ENCODE measurements at regions not wholly inside any gene's neighbourhood (a gene's known extent, or its start where the extent isn't known, plus 50 kb on each side); places are given as distances from the start of the nearest gene placed in this dataset.

DNA sequence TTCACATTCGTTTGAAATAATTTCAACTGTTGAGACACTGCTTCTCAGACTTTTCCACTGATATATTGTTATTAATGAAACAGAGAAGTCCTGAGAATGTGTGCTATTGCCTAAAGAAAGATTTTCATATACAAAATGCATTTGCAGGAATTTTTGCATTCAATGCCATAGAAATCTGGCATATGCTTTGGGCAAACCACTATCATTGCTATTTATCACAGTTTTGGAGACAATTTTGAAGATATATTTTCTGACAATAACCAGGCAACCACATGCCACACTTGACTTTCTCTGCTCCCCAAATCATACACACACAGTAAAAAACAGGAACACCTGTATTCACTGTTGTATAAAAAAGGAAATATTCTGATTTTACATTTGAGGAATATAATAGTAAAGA, 1303.7 kb upstream of the IGFBP7 start:
- TF ChIP-seq EZH2phosphoT487 (IDR thresholded peaks at IDR 0.05; ENCODE audit: borderline replicate concordance, low read depth, low read length), result no peak
- TF ChIP-seq, protein P1, sequence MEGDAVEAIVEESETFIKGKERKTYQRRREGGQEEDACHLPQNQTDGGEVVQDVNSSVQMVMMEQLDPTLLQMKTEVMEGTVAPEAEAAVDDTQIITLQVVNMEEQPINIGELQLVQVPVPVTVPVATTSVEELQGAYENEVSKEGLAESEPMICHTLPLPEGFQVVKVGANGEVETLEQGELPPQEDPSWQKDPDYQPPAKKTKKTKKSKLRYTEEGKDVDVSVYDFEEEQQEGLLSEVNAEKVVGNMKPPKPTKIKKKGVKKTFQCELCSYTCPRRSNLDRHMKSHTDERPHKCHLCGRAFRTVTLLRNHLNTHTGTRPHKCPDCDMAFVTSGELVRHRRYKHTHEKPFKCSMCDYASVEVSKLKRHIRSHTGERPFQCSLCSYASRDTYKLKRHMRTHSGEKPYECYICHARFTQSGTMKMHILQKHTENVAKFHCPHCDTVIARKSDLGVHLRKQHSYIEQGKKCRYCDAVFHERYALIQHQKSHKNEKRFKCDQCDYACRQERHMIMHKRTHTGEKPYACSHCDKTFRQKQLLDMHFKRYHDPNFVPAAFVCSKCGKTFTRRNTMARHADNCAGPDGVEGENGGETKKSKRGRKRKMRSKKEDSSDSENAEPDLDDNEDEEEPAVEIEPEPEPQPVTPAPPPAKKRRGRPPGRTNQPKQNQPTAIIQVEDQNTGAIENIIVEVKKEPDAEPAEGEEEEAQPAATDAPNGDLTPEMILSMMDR (conservative IDR thresholded peaks at IDR 0.05; ENCODE audit: low read length), result no peak
- POLR2A ChIA-PET, result no interaction called here
- Histone ChIP-seq H3K27ac (ENCODE audit: low read depth, low read length, poor library complexity, severe bottlenecking) (no peak overlapping the region), H4K20me1 (ENCODE audit: insufficient read depth, low read length) (no peaks in the 10 kb centered on the region), H3K4me2 (ENCODE audit: low read length) (no peak overlapping the region), H3K4me1 (ENCODE audit: insufficient read depth, low read length, poor library complexity, severe bottlenecking) (no peaks in the 10 kb centered on the region), H3K36me3 (ENCODE audit: insufficient read depth, low read length) (no peaks in the 10 kb centered on the region), H3K4me3 (ENCODE audit: low read depth, low read length, poor library complexity, severe bottlenecking) (no peak overlapping the region), H3K9me3 (ENCODE audit: low read length) (no peaks in the 10 kb centered on the region), H3K79me2 (ENCODE audit: insufficient read depth, low read depth, low read length) (no peaks in the 10 kb centered on the region), H3K9me2 (ENCODE audit: insufficient read depth, low read length) (no peaks in the 10 kb centered on the region), H2AFZ (ENCODE audit: low read length) (no peak overlapping the region)
- no peak for DNase-seq (ENCODE audit: low spot score)
- CTCF ChIA-PET (ENCODE audit: unreplicated experiment), result no interaction called here
- intact Hi-C loops (cut with micrococcal nuclease; ENCODE audit: unreplicated experiment), result no loop called here
- no TSS peak for BruUV-seq (replicated peaks)

DNA sequence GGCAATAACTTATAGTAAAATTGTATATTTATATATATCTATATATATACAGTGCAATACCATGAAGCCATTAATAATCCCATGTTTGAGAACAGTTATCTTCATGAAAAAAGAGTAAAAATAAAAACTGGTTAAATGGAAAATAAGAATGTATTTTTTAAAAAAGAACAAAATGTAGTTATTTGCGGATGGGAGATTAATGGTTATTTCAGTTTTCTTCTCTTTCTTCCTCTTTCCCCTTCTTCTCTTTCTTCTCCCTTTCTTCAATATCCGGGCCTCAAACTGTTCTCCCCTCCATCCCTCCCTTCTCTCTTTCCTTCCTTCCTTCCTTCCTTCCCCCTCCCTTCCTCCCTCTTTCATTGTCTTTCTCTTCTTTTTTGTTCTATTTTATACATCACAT, 1301.7 kb upstream of the IGFBP7 start:
- Histone ChIP-seq H2AFZ (ENCODE audit: low read length) (no peak overlapping the region), H3K79me2 (ENCODE audit: insufficient read depth, low read depth, low read length) (no peaks in the 10 kb centered on the region), H4K20me1 (ENCODE audit: insufficient read depth, low read length) (no peaks in the 10 kb centered on the region), H3K9me2 (ENCODE audit: insufficient read depth, low read length) (no peaks in the 10 kb centered on the region), H3K9me3 (ENCODE audit: low read length) (no peaks in the 10 kb centered on the region), H3K27ac (ENCODE audit: low read depth, low read length, poor library complexity, severe bottlenecking) (no peak overlapping the region), H3K4me2 (ENCODE audit: low read length) (no peak overlapping the region), H3K36me3 (ENCODE audit: insufficient read depth, low read length) (no peaks in the 10 kb centered on the region), H3K4me3 (ENCODE audit: low read depth, low read length, poor library complexity, severe bottlenecking) (no peak overlapping the region), H3K4me1 (ENCODE audit: insufficient read depth, low read length, poor library complexity, severe bottlenecking) (no peaks in the 10 kb centered on the region)
- POLR2A ChIA-PET, result no interaction called here
- no peak for DNase-seq (ENCODE audit: low spot score)
- no peak for TF ChIP-seq EZH2phosphoT487 (IDR thresholded peaks at IDR 0.05; ENCODE audit: borderline replicate concordance, low read depth, low read length)
- TF ChIP-seq, protein P1 (conservative IDR thresholded peaks at IDR 0.05; ENCODE audit: low read length), result no peak
- CTCF ChIA-PET (ENCODE audit: unreplicated experiment), result no interaction called here
- no TSS peak for BruUV-seq (replicated peaks)
- intact Hi-C loops (cut with micrococcal nuclease; ENCODE audit: unreplicated experiment), result no loop called here

DNA sequence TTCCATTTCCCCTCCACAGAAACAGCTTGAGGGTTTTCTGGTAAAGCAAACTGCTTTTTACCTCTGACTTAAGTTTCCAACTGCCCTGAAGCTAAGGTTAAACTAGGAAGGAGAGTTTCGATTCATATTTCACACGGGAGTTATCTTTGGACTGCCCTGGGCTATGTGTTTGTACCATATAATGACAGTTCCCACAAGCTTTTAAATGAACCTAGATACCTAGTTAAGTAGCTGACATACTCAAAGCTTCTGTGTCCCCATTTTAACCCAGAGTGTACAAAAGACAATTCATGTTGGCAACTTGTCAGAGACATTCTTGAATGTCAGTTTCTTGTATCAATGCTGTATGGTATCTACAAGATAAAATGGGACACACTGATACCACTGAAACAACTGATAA, 1296.6 kb upstream of the IGFBP7 start:
- Histone ChIP-seq H3K4me2 (ENCODE audit: low read length) (no peak overlapping the region), H2AFZ (ENCODE audit: low read length) (no peak overlapping the region), H3K4me1 (ENCODE audit: insufficient read depth, low read length, poor library complexity, severe bottlenecking) (no peaks in the 10 kb centered on the region), H3K9me2 (ENCODE audit: insufficient read depth, low read length) (no peaks in the 10 kb centered on the region), H3K27ac (ENCODE audit: low read depth, low read length, poor library complexity, severe bottlenecking) (no peak overlapping the region), H3K36me3 (ENCODE audit: insufficient read depth, low read length) (no peaks in the 10 kb centered on the region), H3K4me3 (ENCODE audit: low read depth, low read length, poor library complexity, severe bottlenecking) (no peak overlapping the region), H3K9me3 (ENCODE audit: low read length) (no peaks in the 10 kb centered on the region), H4K20me1 (ENCODE audit: insufficient read depth, low read length) (no peaks in the 10 kb centered on the region), H3K79me2 (ENCODE audit: insufficient read depth, low read depth, low read length) (no peaks in the 10 kb centered on the region)
- no peak for DNase-seq (ENCODE audit: low spot score)
- intact Hi-C loops (cut with micrococcal nuclease; ENCODE audit: unreplicated experiment), result no loop called here
- no TSS peak for BruUV-seq (replicated peaks)
- no peak for TF ChIP-seq EZH2phosphoT487 (IDR thresholded peaks at IDR 0.05; ENCODE audit: borderline replicate concordance, low read depth, low read length)
- TF ChIP-seq, protein P1 (conservative IDR thresholded peaks at IDR 0.05; ENCODE audit: low read length), result no peak
- CTCF ChIA-PET (ENCODE audit: unreplicated experiment), result no interaction called here
- POLR2A ChIA-PET, result interaction anchor here (0.5 to 0.6 kb wide), 2 partner anchors 341 to 1204 kb away, joined by 3 to 4 read pairs; no protein-coding TSS in a partner anchor
